ENCODE measurements at regions not wholly inside any gene's neighbourhood (a gene's known extent, or its start where the extent isn't known, plus 50 kb on each side); places are given as distances from the start of the nearest gene placed in this dataset.

DNA sequence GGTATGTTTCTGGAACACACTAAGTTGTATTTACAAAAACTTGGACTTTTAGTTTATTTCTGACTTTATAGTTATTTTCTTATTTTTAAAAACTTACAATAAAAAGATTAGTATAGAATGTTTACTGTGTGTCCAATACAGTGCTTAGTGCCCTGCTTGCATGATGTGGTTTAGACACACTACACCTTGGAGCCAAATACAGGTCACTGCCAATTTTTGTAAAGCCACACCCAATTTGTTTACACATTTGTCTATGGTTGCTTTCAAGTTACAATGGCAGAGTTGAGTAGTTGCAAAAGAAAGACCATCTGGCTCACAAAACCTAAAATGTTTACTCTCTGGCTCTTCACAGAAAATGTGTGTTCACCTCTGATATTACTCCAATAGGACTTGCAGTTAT is 807.1 kb downstream of the KCNJ2 start:
- TF ChIP-seq, protein P1, sequence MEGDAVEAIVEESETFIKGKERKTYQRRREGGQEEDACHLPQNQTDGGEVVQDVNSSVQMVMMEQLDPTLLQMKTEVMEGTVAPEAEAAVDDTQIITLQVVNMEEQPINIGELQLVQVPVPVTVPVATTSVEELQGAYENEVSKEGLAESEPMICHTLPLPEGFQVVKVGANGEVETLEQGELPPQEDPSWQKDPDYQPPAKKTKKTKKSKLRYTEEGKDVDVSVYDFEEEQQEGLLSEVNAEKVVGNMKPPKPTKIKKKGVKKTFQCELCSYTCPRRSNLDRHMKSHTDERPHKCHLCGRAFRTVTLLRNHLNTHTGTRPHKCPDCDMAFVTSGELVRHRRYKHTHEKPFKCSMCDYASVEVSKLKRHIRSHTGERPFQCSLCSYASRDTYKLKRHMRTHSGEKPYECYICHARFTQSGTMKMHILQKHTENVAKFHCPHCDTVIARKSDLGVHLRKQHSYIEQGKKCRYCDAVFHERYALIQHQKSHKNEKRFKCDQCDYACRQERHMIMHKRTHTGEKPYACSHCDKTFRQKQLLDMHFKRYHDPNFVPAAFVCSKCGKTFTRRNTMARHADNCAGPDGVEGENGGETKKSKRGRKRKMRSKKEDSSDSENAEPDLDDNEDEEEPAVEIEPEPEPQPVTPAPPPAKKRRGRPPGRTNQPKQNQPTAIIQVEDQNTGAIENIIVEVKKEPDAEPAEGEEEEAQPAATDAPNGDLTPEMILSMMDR (IDR thresholded peaks at IDR 0.05), result no peak
- TF ChIP-seq POLR2AphosphoS5 (IDR thresholded peaks at IDR 0.05), result no peak
